Ovary (tissue), 7 donors: ENCODE measurements at regions not wholly inside any gene's neighbourhood (a gene's known extent, or its start where the extent isn't known, plus 50 kb on each side); places are given as distances from the start of the nearest gene placed in this dataset.

Experiments used
- DNase-seq, 5 donors: peaks; one replicate each; pipeline ENCODE4 v3.0.0-alpha.2; 2019 to 2020
- H3K27ac ChIP-seq, 2 donors: fragments of 200-600 bp; one replicate each; pipeline versions ENCODE4 v1.5.1 to v1.8.0; 2019 to 2022
- H3K27me3 ChIP-seq: fragments of 200-600 bp; one replicate; pipeline ENCODE4 v1.8.0; 2022
- H3K36me3 ChIP-seq: fragments of 200-600 bp; sonication (generic); one replicate; pipeline ENCODE4 v1.5.1; 2019
- H3K4me1 ChIP-seq: one replicate; pipeline ENCODE4 v1.8.1; 2013; ENCODE audit warnings: mild to moderate bottlenecking, moderate library complexity; ENCODE audit not compliant: insufficient read depth
- H3K4me3 ChIP-seq: fragments of 200-600 bp; sonication (generic); one replicate; pipeline ENCODE4 v1.5.1; 2017
- H3K9me3 ChIP-seq, 2 donors: fragments of 200-600 bp in 1 of 2; sonication (generic) in 1 of 2; one replicate each; pipeline versions ENCODE4 v1.5.1 to v1.8.1; 2013 to 2019; ENCODE audit warnings: mild to moderate bottlenecking in 1 of 2, moderate library complexity in 1 of 2
- EP300 ChIP-seq: sonication (generic); formaldehyde crosslinking; IDR thresholded peaks from one replicate; pipeline ENCODE4 v1.6.1; 2017; ENCODE audit warnings: antibody characterized with exemption
- POLR2A ChIP-seq: fragments of 450-650 bp; IDR thresholded peaks from one replicate; pipeline ENCODE4 v1.6.1; 2017; ENCODE audit warnings: antibody characterized with exemption, mild to moderate bottlenecking, moderate library complexity
- WGBS, 3 donors: extraction: QIAGEN DNeasy Blood & Tissue Kit in 1 of 3; methylation state at CpG; one replicate each; pipeline versions ENCODE4 v1.1.5 to v1.1.7; 2013 to 2017; 5-methylcytosine and 5-hydroxymethylcytosine counted together
- intact Hi-C, 4 donors: fragments of 100-400 bp; cut with DNase I; formaldehyde crosslinking; loops; one replicate each; pipeline versions ENCODE4 v1.11.0 to v1.15.1; 2022 to 2023
- TF ChIP-seq, protein P1 (sequence below), 3 donors: fragments of 450-650 bp in 2 of 3; fragments of 200-600 bp in 1 of 3; IDR thresholded peaks; one replicate each; pipeline versions ENCODE4 v1.5.1 to v1.8.0; 2016 to 2022; ENCODE audit warnings: antibody characterized with exemption in 3 of 3, mild to moderate bottlenecking in 1 of 3
- donor health status: DM: no; HTN: no; CAD: no; lungs with moderate emphysema.
- donor health status: DM: no; HTN: no; CAD: no.
- donor health status: Bipolar disorder and iron deficiency.
- donor health status: DM: no; HTN: no; CAD: no.
- donor health status: DM: yes; HTN: yes; CAD: no.

DNA sequence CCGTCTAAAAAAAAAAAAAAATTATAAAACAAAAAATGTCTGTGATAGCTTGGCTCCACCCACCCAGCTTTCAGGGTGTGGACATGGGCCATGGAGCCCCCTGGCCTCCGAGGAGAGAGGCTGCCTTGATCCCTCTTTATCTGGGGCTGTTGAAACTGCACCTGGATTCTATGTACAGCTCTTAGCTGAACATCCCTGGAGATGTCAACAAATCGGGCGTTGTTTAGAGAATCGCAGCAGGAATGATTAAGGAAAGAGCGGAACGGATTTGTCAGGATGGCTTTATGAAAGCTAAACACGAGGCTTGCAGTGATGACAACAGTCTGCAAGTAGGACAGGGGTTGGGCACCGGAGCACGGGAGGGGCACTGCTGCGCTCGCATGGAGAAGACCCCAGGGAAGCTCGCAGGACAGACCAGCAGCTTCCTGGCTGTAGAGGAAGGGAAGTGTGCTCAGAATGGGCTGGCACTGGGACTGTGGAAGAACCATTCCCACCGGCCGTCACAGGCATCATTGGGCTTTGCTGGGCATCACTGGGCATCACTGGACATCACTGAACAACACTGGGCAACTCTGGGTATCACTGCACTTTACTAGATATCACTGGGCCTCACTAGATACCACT lies 195.8 kb upstream of the FOXF1 start:
- no peak for DNase-seq

DNA sequence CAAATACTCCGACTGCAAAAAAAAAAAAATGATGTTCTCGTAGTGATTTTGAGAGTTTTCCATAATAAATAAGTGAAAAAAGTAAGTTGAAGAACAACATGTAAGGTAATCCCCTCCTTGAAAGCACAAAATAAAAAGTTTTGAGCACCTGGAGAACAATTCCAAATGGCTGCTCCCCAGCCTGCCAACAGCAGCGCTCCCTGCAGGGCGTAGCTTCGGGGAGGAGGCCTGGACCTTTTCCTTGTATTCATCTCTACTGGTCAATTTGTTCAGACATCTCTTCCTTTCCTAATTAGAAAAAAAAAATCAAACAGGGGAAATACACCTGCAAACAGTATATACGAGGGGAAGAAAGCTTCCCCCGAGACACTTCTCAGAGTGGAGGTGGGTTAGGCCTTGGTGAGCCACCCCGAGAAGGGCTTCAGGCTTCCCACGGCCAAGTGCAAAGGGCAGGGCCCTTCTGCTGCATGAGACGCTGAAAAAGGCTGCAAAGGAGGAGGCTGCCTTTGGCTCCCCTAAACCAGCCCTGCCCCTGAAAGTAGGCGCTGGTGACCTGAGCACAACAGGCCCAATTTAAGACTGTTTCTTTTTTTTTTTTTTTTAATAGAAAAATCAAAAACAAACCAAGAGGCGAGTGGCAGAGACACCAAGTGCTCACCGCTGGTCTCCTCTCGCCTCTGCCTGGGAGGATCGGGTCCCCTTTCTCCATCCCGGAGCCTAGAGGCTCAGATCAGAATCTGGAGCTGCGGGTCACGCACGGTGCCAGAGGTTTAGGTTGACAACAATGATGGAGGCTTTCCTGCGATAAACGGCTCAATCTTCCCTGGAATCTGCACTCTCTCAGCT lies 193.1 kb upstream of the FOXF1 start:
- TF ChIP-seq EP300: no peak
- TF ChIP-seq POLR2A: no peak
- TF ChIP-seq, protein P1, sequence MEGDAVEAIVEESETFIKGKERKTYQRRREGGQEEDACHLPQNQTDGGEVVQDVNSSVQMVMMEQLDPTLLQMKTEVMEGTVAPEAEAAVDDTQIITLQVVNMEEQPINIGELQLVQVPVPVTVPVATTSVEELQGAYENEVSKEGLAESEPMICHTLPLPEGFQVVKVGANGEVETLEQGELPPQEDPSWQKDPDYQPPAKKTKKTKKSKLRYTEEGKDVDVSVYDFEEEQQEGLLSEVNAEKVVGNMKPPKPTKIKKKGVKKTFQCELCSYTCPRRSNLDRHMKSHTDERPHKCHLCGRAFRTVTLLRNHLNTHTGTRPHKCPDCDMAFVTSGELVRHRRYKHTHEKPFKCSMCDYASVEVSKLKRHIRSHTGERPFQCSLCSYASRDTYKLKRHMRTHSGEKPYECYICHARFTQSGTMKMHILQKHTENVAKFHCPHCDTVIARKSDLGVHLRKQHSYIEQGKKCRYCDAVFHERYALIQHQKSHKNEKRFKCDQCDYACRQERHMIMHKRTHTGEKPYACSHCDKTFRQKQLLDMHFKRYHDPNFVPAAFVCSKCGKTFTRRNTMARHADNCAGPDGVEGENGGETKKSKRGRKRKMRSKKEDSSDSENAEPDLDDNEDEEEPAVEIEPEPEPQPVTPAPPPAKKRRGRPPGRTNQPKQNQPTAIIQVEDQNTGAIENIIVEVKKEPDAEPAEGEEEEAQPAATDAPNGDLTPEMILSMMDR (IDR thresholded peaks at IDR 0.05): no peak
- no peaks in the 10 kb centered on the region for H3K27me3 ChIP-seq
- no peak overlapping the region for H3K27ac ChIP-seq
- intact Hi-C loops: no loop called here
- 73 to 76% (median 73%) methylated on average over 21 of the region's 21 CpGs for WGBS, 3 donors
- no peaks in the 10 kb centered on the region for H3K4me1 ChIP-seq
- no peaks in the 10 kb centered on the region for H3K9me3 ChIP-seq
- H3K4me3 ChIP-seq: no peak overlapping the region
- no peak for DNase-seq
- no peaks in the 10 kb centered on the region for H3K36me3 ChIP-seq

More for the DNA sequence above, 195.8 kb upstream of the FOXF1 start:
- H3K9me3 ChIP-seq: no peaks in the 10 kb centered on the region
- intact Hi-C loops: no loop called here
- no peaks in the 10 kb centered on the region for H3K36me3 ChIP-seq
- 69 to 73% (median 71%) methylated on average over 15 of the region's 15 CpGs for WGBS, 3 donors
- H3K4me3 ChIP-seq: no peak overlapping the region
- H3K27me3 ChIP-seq: no peaks in the 10 kb centered on the region
- no peak for TF ChIP-seq POLR2A
- TF ChIP-seq, protein P1 (IDR thresholded peaks at IDR 0.05): no peak
- no peak for TF ChIP-seq EP300
- no peak overlapping the region for H3K27ac ChIP-seq
- H3K4me1 ChIP-seq: no peaks in the 10 kb centered on the region

DNA sequence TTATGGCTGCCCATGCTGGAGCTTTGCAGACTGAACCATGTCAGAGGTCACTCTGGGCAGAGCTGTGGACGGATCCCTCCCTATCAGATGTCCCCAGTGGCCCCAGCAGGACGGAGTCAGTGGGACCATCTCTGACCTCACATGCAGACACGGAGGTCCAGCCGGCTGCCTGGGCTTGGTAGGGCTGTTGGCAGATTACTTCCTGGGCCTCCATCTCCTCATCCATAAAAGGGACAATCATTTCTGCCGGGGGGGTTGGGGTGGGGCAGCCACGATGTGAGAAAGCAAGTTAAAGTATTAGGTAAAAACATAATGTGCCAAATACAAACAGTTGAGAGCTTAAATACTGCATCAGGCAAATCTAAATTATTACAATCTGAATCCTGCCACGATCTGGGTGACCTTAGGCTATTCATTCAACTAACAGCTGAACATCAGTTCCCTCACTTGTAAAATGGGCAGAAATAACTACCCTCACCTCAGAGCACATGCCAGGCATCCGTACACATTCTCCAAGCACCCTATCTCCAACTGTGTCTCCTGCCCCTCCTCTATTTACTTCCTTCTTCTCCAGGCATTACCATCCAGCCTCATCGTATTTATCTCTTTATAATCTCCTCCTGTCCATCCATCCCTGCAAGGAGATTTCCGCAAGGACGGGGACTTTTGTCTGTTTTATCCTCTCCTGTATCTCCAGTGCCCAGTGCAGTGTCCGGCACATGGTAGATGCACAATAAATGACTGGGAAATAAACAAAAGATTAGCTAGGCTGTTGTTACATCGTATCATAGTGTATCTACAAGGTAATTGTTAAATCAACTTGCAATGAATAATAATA lies 192.3 kb upstream of the FOXF1 start:
- no peaks in the 10 kb centered on the region for H3K9me3 ChIP-seq
- no peak for DNase-seq
- no peaks in the 10 kb centered on the region for H3K36me3 ChIP-seq
- intact Hi-C loops: no loop called here
- TF ChIP-seq, protein P1 (IDR thresholded peaks at IDR 0.05): no peak
- TF ChIP-seq EP300 (no peak), POLR2A (no peak)
- no peak overlapping the region for H3K27ac ChIP-seq
- H3K4me3 ChIP-seq: no peak overlapping the region
- H3K4me1 ChIP-seq: no peaks in the 10 kb centered on the region
- 56 to 61% (median 60%) methylated on average over 13 of the region's 13 CpGs for WGBS, 3 donors
- no peaks in the 10 kb centered on the region for H3K27me3 ChIP-seq

DNA sequence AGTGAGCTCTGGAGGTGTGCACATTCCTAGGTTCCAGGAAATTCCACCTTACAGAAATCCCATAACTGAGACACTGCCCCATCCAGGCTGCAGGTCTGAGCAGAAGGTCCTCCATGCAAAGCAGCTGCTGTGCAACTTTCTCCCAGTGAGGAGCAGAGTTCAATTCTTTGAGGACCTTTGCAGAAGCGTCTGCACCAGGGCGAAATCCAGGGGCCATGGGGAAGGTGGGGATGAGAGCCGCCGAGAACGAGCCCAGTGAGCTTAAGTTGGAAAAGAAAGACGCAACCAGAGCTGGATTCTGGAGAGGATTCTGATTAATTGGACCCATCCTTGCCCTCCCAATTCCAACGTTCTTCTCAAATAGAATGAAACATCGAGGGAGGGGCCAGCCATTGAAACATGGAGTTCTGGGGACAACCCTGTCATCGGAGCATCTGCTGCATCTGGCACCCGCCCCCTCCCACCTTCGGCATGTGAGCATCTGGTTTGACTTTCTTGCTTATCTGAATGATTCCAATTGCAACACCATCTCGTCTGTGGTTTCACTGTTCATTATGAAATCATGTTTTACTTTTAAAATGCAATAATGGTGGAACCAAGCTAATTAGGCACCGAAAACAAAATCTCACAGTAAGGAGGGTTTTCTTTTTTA lies 190.6 kb upstream of the FOXF1 start:
- WGBS, 3 donors: 39 to 49% (median 46%) methylated on average over 13 of the region's 13 CpGs
- intact Hi-C loops: no loop called here
- TF ChIP-seq EP300 (no peak), POLR2A (no peak)
- TF ChIP-seq, protein P1 (IDR thresholded peaks at IDR 0.05): no peak
- no peak for DNase-seq
- Histone ChIP-seq H3K4me1 (no peaks in the 10 kb centered on the region), H3K36me3 (no peaks in the 10 kb centered on the region), H3K9me3 (no peaks in the 10 kb centered on the region), H3K27me3 (no peaks in the 10 kb centered on the region), H3K4me3 (no peak overlapping the region), H3K27ac (no peak overlapping the region)
